Activated naive CD8-positive, alpha-beta T cell treated with anti-CD3 and anti-CD28 coated beads for 36 hours (primary cell): ENCODE measurements at regions not wholly inside any gene's neighbourhood (a gene's known extent, or its start where the extent isn't known, plus 50 kb on each side); places are given as distances from the start of the nearest gene placed in this dataset.
"Not testable (repeated sequence)": the region's sequence is repeated elsewhere in the genome, so short reads cannot be mapped to it uniquely, and the experiment has no call there.

Source experiments
- DNase-seq: peaks from one replicate; pipeline ENCODE4 v3.0.0; 2021
- H3K27ac Mint-ChIP-seq: one replicate; pipeline ENCODE4 v1.8.0; 2022; ENCODE audit warnings: mild to moderate bottlenecking, moderate library complexity, mixed read lengths
- H3K27me3 Mint-ChIP-seq: one replicate; pipeline ENCODE4 v1.8.0; 2022; ENCODE audit warnings: mild to moderate bottlenecking, mixed read lengths
- H3K36me3 Mint-ChIP-seq: one replicate; pipeline ENCODE4 v1.8.0; 2021; ENCODE audit warnings: mild to moderate bottlenecking, mixed read lengths
- H3K4me1 Mint-ChIP-seq: one replicate; pipeline ENCODE4 v1.8.0; 2021; ENCODE audit warnings: mixed read lengths
- H3K4me3 Mint-ChIP-seq: one replicate; pipeline ENCODE4 v1.8.0; 2022; ENCODE audit warnings: mild to moderate bottlenecking, moderate library complexity, mixed read lengths
- H3K9me3 Mint-ChIP-seq: one replicate; pipeline ENCODE4 v1.8.0; 2022; ENCODE audit warnings: mixed read lengths

GRCh38 chr7:130951976-130952876 is 218.2 kb upstream of the KLF14 start:
- peaks cover 59% of the 10 kb centered on the region for H3K36me3 Mint-ChIP-seq
- no peak overlapping the region for H3K4me3 Mint-ChIP-seq
- no peaks in the 10 kb centered on the region for H3K9me3 Mint-ChIP-seq
- no peak for DNase-seq
- peaks cover 54% of the 10 kb centered on the region for H3K4me1 Mint-ChIP-seq
- H3K27ac Mint-ChIP-seq = peak overlapping the region; percentile 78
- peaks cover 5% of the 10 kb centered on the region for H3K27me3 Mint-ChIP-seq

DNA sequence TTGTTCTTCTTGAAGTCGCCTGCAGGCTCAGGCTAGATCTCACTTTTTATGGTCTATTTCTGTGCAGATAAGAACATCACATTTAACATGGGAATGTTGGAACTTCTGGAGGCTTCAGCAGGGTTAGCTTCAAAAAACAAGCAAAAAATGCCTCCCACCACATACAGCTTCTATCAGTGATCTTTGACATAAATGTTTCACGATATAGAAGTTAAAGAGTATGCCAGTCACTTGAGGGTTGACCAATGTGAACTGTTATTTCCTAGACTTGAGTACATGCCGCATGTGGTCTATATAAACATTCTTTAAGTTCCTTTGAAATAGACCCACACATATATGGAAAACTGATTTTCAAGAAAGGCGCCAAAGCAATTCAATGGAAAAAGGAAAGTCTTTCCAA is 219.2 kb upstream of the KLF14 start:
- peaks cover 59% of the 10 kb centered on the region for H3K36me3 Mint-ChIP-seq
- H3K4me1 Mint-ChIP-seq = peaks cover 54% of the 10 kb centered on the region
- no peak for DNase-seq
- peaks cover 5% of the 10 kb centered on the region for H3K27me3 Mint-ChIP-seq
- no peak overlapping the region for H3K4me3 Mint-ChIP-seq
- peak overlapping the region; percentile 81 for H3K27ac Mint-ChIP-seq
- no peaks in the 10 kb centered on the region for H3K9me3 Mint-ChIP-seq

DNA sequence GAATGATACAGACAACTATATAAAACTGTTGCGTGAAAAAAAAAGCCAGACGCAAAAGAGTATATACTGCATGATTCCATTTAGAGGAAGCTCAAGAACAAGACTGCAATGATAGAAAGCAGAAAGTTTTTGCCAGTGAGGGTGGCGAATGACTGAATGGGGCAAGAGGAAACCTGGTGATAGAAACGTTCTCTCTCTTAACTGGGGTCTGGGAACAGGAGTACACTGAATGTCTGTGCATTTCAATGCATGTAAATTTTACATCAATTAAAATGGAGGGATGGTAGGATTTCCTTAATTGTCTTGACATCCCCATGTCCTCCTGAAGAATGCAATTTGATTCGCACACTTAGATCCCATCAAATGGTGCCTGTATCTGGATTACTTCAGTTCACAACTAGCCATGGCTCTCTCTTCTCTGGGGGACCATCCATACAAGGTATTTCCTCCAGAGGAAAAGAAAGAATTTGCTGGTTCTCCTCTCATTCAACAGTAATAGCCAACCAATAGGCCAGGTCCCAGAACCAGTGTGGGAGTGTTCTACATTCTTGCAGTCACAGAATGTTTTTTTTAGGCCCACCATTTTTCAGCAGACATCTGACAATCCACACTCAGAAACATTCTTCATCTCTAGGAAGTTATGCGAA is 221.0 kb upstream of the KLF14 start:
- H3K4me1 Mint-ChIP-seq = peaks cover 50% of the 10 kb centered on the region
- H3K27ac Mint-ChIP-seq = peak overlapping the region; percentile 86

GRCh38 chr7:130955565-130955919 is 221.5 kb upstream of the KLF14 start:
- no peaks in the 10 kb centered on the region for H3K9me3 Mint-ChIP-seq
- peak overlapping the region; percentile 95 for H3K4me3 Mint-ChIP-seq
- H3K36me3 Mint-ChIP-seq = peaks cover 76% of the 10 kb centered on the region
- peak overlapping the region; percentile 86 for H3K27ac Mint-ChIP-seq
- DNase-seq = no peak
- peaks cover 50% of the 10 kb centered on the region for H3K4me1 Mint-ChIP-seq
- H3K27me3 Mint-ChIP-seq = peaks cover 5% of the 10 kb centered on the region

More for the DNA sequence above, 221.0 kb upstream of the KLF14 start:
- H3K27me3 Mint-ChIP-seq = peaks cover 5% of the 10 kb centered on the region
- no peaks in the 10 kb centered on the region for H3K9me3 Mint-ChIP-seq
- peaks cover 71% of the 10 kb centered on the region for H3K36me3 Mint-ChIP-seq
- DNase-seq = no peak
- peak overlapping the region; percentile 95 for H3K4me3 Mint-ChIP-seq

DNA sequence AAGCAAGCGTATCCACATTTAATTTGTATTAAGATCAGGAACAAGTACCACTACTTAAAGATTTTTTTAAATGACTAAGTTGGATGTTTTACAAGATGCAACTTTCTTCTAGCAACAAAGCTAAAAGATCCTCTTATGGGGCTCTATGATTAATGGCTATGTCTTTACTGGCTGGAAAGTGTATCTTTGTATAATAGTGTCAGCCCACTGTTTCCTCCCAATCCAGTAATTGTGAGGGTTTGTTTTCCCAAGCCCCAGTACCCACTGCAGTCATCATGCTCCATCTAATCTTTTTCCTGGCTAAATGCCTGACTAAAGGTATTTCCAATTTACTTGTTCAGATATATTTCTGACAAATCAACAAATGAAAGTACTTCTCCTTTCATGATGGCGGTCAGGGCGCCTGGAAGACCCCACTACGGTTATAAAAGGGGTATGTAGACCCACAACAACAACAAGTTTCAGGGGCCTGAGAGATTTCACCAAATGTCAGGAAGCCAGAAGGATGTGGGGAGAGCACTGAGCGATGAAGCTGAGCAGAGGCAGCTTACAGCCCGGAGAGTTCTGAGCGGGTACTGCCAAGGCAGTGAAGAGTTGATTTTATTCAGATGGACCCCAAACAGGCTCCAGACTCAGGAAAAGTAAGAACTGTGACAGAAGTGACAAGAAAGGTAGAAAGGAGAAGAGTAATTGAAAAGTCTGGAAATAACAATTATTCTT is 222.6 kb upstream of the KLF14 start:
- DNase-seq = no peak
- Mint-ChIP-seq H3K4me3 (peak overlapping the region; percentile 95), H3K4me1 (peaks cover 57% of the 10 kb centered on the region), H3K27me3 (peaks cover 8% of the 10 kb centered on the region), H3K27ac (peak overlapping the region; percentile 86), H3K9me3 (no peaks in the 10 kb centered on the region), H3K36me3 (peaks cover 83% of the 10 kb centered on the region)

DNA sequence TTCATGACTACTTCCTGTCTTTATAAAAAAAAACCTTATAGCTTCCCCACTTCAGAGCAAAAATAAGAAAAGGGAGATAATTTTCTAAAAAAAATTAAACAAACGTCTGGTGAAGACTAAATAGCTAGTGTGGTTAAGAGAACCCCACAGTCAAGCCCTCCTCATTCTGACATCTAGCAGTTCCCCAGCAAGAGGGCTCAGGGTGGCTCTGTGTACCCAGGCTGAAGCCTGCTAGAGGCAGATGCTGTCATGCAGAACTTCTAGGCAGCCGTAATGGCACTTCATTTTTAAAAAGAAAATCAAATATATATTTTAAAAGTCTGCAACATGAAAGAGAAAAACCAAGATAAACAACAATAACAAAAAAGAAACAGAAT is 223.1 kb upstream of the KLF14 start:
- Mint-ChIP-seq H3K4me1 (peaks cover 62% of the 10 kb centered on the region), H3K27ac (peak overlapping the region; percentile 86), H3K9me3 (no peaks in the 10 kb centered on the region), H3K36me3 (peaks cover 87% of the 10 kb centered on the region), H3K27me3 (peaks cover 4% of the 10 kb centered on the region), H3K4me3 (peak overlapping the region; percentile 95)
- no peak for DNase-seq

DNA sequence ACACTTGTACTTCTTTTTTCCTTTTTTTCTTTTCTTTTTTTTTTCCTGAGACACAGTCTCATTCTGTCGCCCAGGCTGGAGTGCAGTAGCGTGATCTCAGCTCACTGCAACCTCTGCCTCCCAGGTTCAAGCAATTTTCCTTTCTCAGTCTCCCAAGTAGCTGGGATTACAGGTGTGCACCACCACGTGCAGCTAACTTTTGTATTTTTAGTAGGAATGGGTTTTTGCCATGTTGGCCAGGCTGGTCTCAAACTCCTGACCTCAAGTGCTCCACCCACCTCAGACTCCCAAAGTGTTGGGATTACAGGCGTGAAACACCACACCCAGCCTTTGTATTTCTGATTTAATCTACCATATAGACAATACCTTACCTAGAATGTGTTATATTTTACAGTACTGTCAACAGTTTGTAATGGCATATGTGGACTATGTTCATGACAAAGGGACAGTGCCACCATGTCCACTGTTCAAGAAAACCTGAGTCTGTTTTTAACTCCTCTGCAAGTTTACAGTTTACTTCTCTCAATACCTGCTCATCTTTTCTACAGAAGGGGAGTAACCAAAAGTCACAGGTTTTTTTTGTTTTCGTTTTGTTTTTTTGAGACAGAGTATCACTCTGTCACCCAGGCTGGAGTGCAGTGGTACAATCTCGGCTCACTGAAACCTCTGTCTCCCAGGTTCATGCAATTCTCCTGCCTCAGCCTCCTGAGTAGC is 223.9 kb upstream of the KLF14 start:
- DNase-seq = not testable (repeated sequence)
- Mint-ChIP-seq H3K27ac (peak overlapping the region; percentile 86), H3K4me1 (peaks cover 63% of the 10 kb centered on the region)

DNA sequence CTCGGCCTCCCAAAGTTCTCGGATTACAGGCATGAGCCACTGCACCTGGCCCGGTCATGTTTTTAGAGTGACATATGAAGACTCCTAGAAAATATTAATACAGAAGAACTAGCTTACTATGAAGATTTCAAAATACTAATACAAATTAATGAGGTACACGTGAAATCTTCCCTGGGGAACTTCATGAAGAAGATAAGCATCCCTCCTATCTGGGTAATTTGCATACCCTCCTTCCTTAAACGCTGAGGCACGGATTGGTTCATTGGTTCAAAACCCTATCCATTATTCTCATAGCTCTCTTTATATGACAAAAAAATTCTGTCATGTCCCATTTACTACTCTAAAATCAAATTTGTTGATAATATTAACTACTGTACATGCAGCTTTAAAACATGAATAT is 224.8 kb upstream of the KLF14 start:
- no peak for DNase-seq
- peaks cover 4% of the 10 kb centered on the region for H3K27me3 Mint-ChIP-seq

More for the DNA sequence above, 223.9 kb upstream of the KLF14 start:
- H3K4me3 Mint-ChIP-seq = peak overlapping the region; percentile 95
- peaks cover 84% of the 10 kb centered on the region for H3K36me3 Mint-ChIP-seq
- not testable (repeated sequence) for H3K9me3 Mint-ChIP-seq, H3K27me3 Mint-ChIP-seq

GRCh38 chr7:130959743-130960207 is 225.8 kb upstream of the KLF14 start:
- H3K36me3 Mint-ChIP-seq = peaks cover 72% of the 10 kb centered on the region
- peaks cover 55% of the 10 kb centered on the region for H3K4me1 Mint-ChIP-seq
- H3K27ac Mint-ChIP-seq = peak overlapping the region; percentile 99
- peaks cover 4% of the 10 kb centered on the region for H3K27me3 Mint-ChIP-seq
- no peaks in the 10 kb centered on the region for H3K9me3 Mint-ChIP-seq
- peak; percentile 63 for DNase-seq
- peak overlapping the region; percentile 95 for H3K4me3 Mint-ChIP-seq

More for the DNA sequence above, 224.8 kb upstream of the KLF14 start:
- Mint-ChIP-seq H3K4me1 (peaks cover 63% of the 10 kb centered on the region), H3K27ac (peak overlapping the region; percentile 86), H3K36me3 (peaks cover 80% of the 10 kb centered on the region), H3K4me3 (peak overlapping the region; percentile 95), H3K9me3 (no peaks in the 10 kb centered on the region)

DNA sequence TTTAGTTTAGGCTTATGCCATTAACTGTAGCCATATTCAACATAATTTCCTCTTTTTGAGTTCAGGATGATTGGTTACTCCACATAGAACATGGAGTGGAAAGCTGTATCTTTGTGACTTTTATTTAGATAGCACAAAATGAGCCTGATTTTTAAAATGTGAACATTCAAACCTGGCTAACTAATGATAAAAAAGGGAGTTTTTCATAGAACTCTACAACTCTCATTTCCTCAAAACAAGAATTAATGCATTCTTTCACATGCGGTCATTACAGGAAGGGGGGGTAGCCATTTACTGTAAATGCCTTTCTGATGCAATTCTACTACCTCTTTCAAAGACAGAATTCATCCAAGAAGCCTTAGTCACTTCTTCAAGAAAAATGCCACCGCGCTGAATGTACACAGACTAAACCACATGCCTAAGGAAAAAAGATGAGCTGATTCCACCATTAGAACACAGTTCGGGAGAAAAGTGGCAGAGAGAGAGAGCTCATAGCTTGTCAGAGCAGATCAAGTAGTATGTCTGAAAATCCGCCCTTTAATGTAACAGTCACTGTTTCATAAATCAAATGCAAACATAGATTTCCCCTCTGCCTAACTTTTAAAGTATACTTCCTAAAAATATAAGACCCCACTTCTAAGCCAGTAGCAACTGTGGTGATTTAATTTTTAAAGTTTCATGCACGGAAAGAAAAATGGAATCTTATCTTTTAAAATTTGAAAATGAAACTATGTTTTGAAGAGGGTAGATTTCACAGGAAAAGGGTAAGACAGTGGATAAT is 226.4 kb upstream of the KLF14 start:
- peak overlapping the region; percentile 95 for H3K4me3 Mint-ChIP-seq
- no peak for DNase-seq
- peaks cover 66% of the 10 kb centered on the region for H3K36me3 Mint-ChIP-seq
- H3K27ac Mint-ChIP-seq = peak overlapping the region; percentile 99
- H3K4me1 Mint-ChIP-seq = peaks cover 49% of the 10 kb centered on the region
- peaks cover 4% of the 10 kb centered on the region for H3K27me3 Mint-ChIP-seq
- no peaks in the 10 kb centered on the region for H3K9me3 Mint-ChIP-seq

DNA sequence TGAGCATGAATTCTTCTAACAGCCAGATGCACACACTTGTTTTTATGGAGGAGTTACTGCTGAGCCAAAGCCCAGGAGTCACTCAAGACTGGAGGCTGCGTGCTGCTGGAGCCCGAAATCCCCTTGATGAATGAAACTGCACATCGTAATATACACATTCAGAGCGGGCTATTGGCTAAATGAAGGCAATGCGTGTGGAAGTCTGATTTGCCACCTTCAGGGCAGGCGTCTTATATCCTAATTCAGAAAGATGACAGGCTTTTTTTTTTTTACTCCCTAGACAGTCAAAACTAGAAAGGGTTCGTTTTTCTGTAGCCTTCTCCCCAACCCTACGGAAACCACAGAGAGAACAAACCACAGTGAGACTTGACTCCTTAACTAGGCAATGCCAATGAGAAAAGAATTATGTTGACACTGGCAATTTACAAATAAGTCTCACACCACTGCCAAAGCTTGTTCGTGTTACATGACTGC is 227.2 kb upstream of the KLF14 start:
- peaks cover 64% of the 10 kb centered on the region for H3K36me3 Mint-ChIP-seq
- H3K4me1 Mint-ChIP-seq = peaks cover 48% of the 10 kb centered on the region
- DNase-seq = peak; percentile 82

DNA sequence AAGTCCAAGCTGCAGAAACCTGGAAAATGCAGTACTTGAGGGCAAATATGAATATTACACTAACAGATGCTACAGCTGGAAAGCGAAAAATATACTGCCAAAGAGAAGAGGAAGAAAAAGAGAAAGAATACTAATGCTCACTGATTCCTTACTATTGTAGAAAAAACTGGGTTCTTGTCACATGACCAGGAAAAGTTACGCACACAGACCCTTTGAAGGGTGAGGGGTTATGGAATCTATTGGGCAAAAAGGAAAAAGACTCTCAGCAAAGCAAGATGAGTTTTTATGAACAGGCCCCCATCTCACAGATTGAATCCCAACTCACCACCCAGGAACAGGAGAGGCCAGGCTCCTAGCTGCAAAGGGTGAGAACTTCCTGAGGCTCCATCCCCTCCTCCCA is 228.1 kb upstream of the KLF14 start:
- Mint-ChIP-seq H3K36me3 (peaks cover 64% of the 10 kb centered on the region), H3K4me1 (peaks cover 48% of the 10 kb centered on the region), H3K27me3 (peaks cover 4% of the 10 kb centered on the region), H3K9me3 (peaks cover 3% of the 10 kb centered on the region), H3K27ac (peak overlapping the region; percentile 99), H3K4me3 (peak overlapping the region; percentile 95)
- no peak for DNase-seq

More for the DNA sequence above, 227.2 kb upstream of the KLF14 start:
- no peaks in the 10 kb centered on the region for H3K9me3 Mint-ChIP-seq
- H3K4me3 Mint-ChIP-seq = peak overlapping the region; percentile 95
- peaks cover 4% of the 10 kb centered on the region for H3K27me3 Mint-ChIP-seq
- peak overlapping the region; percentile 99 for H3K27ac Mint-ChIP-seq

GRCh38 chr7:130963339-130963738 is 229.3 kb upstream of the KLF14 start:
- H3K4me3 Mint-ChIP-seq = peak overlapping the region; percentile 5
- H3K27ac Mint-ChIP-seq = peak overlapping the region; percentile 99
- H3K27me3 Mint-ChIP-seq = peaks cover 4% of the 10 kb centered on the region
- peaks cover 61% of the 10 kb centered on the region for H3K36me3 Mint-ChIP-seq
- no peak for DNase-seq
- peaks cover 3% of the 10 kb centered on the region for H3K9me3 Mint-ChIP-seq
- H3K4me1 Mint-ChIP-seq = peaks cover 49% of the 10 kb centered on the region

DNA sequence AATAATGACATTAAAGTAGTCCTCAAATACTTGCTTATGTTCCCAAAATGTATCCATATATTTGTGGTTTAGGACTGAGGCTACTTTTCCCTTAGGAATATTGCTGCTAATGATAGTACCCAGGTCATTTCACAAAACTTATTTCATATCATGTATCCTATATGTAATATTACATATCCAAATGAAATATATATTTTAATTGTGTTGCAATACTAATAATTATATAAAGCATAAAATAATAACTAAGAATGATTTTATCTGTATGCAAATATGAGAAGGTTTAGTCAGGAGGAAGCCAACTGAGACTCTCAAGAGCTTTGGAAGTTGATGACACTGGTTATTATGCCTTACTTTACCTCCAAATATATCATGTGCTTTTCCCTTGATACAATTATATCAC is 231.5 kb upstream of the KLF14 start:
- H3K36me3 Mint-ChIP-seq = peaks cover 45% of the 10 kb centered on the region
- peak overlapping the region; percentile 93 for H3K27ac Mint-ChIP-seq
- H3K9me3 Mint-ChIP-seq = peaks cover 3% of the 10 kb centered on the region
- H3K27me3 Mint-ChIP-seq = peaks cover 4% of the 10 kb centered on the region
- H3K4me1 Mint-ChIP-seq = peaks cover 68% of the 10 kb centered on the region
- H3K4me3 Mint-ChIP-seq = no peak overlapping the region
- no peak for DNase-seq
